ENCODE measurements at regions not wholly inside any gene's neighbourhood (a gene's known extent, or its start where the extent isn't known, plus 50 kb on each side); places are given as distances from the start of the nearest gene placed in this dataset.
"Not testable (repeated sequence)": the region's sequence is repeated elsewhere in the genome, so short reads cannot be mapped to it uniquely, and the experiment has no call there.

DNA sequence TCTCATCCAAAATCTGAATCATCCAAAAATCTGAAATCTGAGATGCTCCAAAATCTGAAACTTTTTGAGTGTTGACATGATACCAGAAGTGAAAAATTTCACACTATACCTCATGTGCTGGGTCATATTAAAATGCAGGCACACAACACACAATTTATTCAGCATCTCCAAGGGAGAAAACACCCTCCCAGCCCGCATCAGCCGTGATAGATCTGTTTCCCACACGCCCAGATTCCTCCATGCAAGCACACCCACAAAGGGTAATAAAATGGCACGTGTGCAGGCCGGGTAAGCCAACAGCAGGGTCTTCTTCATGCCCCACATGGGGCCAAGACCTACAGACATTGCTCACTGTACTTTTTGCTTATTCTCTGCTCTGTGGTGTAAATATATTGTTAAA is 173.1 kb upstream of the FERD3L start:
- CTCF ChIA-PET = no interaction called here

DNA sequence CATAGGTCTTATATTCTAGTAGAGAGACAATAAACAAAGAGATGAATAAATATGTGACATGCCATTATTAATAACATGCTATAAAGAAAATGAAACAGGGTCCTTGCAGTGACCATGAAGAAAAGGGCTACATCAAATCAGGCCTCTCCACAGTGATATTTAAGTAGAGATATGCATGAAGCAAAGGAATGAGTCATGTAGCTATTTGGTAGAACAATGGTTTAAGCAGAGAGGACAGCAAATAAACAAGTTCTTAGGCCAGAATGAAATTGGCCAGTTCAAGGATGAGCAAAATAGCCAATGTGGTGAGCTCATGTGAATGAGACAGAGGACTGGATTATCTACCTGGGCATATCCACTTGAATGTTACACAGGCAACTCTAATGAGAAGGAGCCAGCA is 172.2 kb upstream of the FERD3L start:
- CTCF ChIA-PET = no interaction called here
- POLR2A ChIA-PET = no interaction called here

More for the DNA sequence above, 173.1 kb upstream of the FERD3L start:
- POLR2A ChIA-PET = no interaction called here

DNA sequence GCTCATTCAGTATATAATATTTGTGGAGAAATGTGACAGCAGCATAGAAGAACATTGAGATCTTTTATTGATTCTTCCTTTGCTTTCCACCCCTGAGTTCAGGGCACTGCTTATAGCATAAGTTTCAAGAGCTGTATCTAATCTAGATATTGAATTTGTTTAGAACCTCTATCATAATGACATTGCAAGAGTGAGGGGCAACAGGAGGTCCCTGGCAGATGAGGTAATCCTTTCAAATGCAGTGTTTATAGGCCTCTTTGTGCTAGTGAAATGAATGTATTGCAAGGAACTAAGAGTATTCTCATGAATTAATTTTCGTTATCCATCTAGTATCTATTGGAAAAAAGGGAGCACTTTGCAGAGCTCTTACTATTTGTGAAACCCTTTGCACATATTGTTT is 167.2 kb upstream of the FERD3L start:
- POLR2A ChIA-PET = no interaction called here
- CTCF ChIA-PET = no interaction called here

GRCh38 chr7:19307554-19307953 is 162.3 kb upstream of the FERD3L start:
- ChIA-PET CTCF (no interaction called here), POLR2A (no interaction called here)

GRCh38 chr7:19305698-19306097 is 160.5 kb upstream of the FERD3L start:
- CTCF ChIA-PET = interaction anchor here (1.0 kb wide), 1 partner anchor 10 kb away, joined by 3 read pairs; no protein-coding TSS in a partner anchor
- POLR2A ChIA-PET = no interaction called here

GRCh38 chr7:19304086-19304485 is 158.9 kb upstream of the FERD3L start:
- ChIA-PET POLR2A (no interaction called here), CTCF (no interaction called here)

- ChIA-PET POLR2A (no interaction called here), CTCF (no interaction called here)
Observed at GRCh38 chr7:19302731-19303130, 157.5 kb upstream of the FERD3L start.

DNA sequence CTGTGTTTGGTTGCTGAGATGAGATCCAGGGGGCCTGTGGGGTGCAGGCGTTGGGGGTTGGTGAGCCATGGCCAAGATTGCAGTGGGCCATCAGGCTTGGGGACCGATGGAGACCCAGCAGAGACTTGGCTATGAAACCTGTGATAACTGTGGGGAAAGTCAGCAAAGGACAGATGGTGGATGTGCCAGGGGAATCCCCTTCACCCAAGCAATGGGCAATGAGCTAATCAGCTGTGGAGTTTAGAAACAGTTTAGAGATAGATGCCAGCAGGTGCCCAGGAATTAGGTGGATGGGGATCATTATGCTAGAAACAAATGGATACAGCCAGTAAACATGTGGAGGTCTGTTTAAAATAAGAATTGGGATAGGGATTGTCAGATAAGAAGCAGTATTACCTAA is 151.4 kb upstream of the FERD3L start:
- POLR2A ChIA-PET = no interaction called here
- CTCF ChIA-PET = no interaction called here

- CTCF ChIA-PET = no interaction called here
- POLR2A ChIA-PET = no interaction called here
Observed at GRCh38 chr7:19295376-19295775, 150.2 kb upstream of the FERD3L start.

DNA sequence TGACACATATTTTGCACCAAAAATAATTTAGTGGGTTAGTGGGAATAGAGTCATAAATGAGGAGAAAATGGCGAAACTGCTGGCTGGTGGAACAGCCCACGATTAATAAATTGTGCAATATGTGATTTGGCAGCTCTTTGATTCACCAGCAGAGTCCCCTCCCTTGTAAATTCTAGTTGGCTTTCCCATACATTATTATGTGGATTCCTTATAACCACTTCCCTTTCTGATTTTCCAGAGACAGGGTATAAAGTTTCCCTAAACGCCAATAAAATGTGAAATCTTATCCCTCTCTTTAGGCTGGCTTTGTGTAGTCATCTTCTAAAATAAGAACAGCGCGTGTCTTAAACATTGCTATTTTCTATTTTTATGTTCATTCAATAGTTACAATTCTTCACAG is 149.4 kb upstream of the FERD3L start:
- CTCF ChIA-PET = no interaction called here
- POLR2A ChIA-PET = no interaction called here

DNA sequence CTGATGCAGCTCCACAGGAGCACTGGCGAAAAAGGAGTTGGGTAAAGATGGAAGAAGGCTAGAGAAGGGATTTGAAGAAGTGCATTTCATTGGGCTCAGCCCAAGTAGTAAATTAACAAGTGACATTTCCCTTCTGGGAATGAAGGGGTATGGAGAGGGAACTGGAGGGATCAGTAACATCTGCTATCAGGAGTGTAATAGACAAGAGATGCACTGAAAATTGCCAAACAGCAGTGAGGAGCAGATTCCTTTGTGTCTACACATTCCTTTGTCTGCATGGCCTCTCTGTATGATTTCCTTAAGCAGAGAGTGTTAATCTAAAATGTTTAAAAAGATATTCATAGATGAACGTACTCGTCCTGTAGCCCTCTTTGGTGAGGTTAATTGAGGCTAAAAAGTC is 148.2 kb upstream of the FERD3L start:
- ChIA-PET POLR2A (no interaction called here), CTCF (no interaction called here)

DNA sequence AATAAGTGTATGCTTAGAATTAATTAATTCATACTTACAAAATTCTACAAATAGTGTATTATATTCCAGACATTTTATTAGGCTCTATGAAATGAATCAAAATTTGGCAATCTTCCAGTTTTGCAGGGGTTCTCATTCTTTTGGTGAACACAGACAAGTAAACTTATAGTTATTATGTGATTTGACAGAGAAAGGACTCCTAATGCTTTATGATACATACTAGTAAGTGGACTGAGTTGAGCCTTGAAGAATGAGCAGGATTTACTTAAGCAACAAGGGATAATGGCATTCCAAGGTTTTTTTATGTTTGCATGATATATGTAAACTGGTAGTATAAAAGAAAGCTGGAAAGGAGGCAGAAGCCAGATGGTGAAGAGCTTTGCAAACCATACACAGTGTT is 145.7 kb upstream of the FERD3L start:
- ChIA-PET CTCF (no interaction called here), POLR2A (no interaction called here)

DNA sequence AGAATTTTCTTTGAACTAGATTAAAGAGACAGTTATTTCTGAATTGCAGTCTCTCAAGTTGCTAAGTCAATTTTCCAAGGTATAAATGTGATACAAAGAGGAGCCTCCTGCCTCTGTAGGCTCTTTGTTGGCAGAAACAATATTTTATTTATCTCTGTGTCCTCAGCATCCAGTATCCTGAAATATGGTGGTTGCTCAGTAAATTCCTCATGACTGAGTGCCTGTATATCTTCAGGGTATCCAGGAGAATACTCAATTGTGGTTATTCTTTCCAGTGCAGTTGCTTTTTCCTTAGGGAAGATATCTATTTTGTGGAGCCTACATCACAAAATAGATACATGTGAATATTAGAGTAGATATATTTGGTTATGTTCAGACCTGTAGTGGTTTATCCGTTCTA is 144.8 kb upstream of the FERD3L start:
- CTCF ChIA-PET = no interaction called here
- POLR2A ChIA-PET = no interaction called here

DNA sequence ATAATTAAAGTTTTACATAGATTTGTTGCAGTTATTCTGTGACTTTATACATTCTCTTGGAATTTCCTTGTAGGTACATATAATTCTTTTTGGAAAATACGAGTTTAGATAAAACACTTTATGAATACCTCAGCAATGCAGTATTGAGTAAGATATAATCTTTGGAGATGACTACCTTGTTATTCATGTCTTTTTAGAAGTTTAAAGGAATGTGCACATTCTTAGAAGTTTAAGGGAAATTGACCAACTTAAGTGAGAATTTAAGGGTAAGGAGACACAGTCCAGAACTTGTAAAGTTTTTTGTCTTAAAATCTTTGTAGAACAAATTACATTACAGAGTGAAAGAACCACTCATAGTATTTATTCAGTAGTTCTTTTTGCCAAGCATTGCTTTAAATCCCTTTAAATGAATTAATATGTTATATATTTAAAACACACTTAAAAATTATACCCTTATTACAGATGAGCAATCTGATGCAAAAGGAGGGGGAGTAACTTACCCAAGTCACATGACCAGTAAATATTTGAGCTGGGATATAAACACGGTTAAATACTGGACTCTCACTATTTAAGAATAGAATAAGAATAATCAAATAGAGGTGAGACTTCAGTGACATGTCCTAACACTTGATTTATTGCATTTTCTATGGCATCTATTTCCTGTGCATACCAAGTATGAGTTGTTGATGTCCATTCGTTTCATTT is 139.5 kb upstream of the FERD3L start:
- CTCF ChIA-PET = no interaction called here
- POLR2A ChIA-PET = no interaction called here

DNA sequence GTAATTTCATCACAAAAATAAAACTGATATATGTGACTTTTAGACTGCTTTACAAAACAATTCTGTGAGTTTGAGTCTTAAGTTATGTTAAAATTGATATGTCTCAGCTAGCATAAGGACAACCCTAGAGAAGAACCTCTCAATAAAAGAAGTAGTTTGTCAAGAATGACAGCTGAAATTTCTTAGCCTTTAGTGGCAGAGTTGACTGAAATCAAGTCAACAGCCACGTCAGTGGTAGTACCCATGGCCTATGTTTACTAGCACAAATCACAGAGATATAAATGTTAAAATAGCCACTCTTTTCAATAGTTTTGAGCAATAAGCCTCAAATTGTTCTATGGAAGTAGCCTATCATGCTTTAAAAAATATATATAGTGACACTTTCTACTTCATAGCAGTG is 138.9 kb upstream of the FERD3L start:
- CTCF ChIA-PET = no interaction called here
- POLR2A ChIA-PET = no interaction called here

- ChIA-PET POLR2A (no interaction called here), CTCF (no interaction called here)
Observed at GRCh38 chr7:19275000-19275399, 129.8 kb upstream of the FERD3L start.

DNA sequence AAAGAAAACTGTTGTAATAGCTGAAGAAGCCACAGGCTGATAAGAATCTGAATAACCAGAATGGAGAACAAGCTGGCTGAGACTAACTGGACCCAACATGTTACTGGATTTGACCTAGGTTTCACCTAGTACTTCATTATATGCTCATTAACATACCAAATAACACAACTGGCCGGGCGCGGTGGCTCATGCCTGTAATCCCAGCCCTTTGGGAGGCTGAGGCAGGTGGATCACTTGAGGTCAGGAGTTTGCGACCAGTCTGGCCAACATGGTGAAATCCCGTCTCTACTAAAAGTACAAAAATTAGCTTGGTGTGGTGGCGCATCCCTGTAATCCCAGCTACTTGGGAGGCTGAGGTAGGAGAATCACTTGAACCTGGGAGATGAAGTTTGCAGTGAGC is 127.1 kb upstream of the FERD3L start:
- CTCF ChIA-PET, POLR2A ChIA-PET: not testable (repeated sequence)

- POLR2A ChIA-PET = no interaction called here
Observed at GRCh38 chr7:19269301-19269700, 124.1 kb upstream of the FERD3L start.

DNA sequence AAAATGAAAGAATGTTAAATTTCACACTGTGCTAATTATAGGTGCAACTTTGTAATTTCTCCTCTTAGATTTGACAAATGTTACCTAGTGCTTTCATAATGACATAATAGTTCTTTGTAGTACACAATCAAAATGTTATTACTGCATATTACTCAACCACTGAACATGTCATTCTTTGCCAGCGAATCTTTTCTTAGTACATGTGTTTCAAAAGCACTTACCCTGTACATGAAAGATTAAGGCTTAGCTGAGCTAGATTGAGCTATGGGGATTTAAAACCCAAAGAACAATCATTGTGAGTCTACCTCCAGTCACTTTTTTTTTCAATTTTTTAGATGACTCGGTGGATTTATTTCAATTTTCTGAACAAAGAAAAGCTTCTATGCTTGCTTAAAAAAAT is 123.5 kb upstream of the FERD3L start:
- ChIA-PET CTCF (no interaction called here), POLR2A (no interaction called here)

More at GRCh38 chr7:19269301-19269700, 124.1 kb upstream of the FERD3L start:
- CTCF ChIA-PET = no interaction called here

GRCh38 chr7:19262826-19263225 is 117.6 kb upstream of the FERD3L start:
- ChIA-PET CTCF (no interaction called here), POLR2A (no interaction called here)

- ChIA-PET CTCF (no interaction called here), POLR2A (no interaction called here)
Observed at GRCh38 chr7:19249281-19249680, 104.1 kb upstream of the FERD3L start.

- ChIA-PET POLR2A (no interaction called here), CTCF (no interaction called here)
Observed at GRCh38 chr7:19248681-19249080, 103.5 kb upstream of the FERD3L start.

GRCh38 chr7:19248115-19248514 is 102.9 kb upstream of the FERD3L start:
- CTCF ChIA-PET = no interaction called here
- POLR2A ChIA-PET = no interaction called here
